GM06990 (cell line): ENCODE measurements at regions not wholly inside any gene's neighbourhood (a gene's known extent, or its start where the extent isn't known, plus 50 kb on each side); places are given as distances from the start of the nearest gene placed in this dataset.

ENCODE experiments used
- DNase-seq: peaks from one replicate; pipeline ENCODE4 v3.0.0-alpha.2; 2011; ENCODE audit not compliant: insufficient read length; ENCODE audit errors: extremely low read depth
- H3K27me3 ChIP-seq: replicated peaks from 2 replicates; pipeline ENCODE4 v1.6.0; 2011; ENCODE audit warnings: low read length; ENCODE audit not compliant: control insufficient read depth, insufficient read depth
- H3K36me3 ChIP-seq: 2 replicates; pipeline ENCODE4 v1.5.1; 2011; ENCODE audit warnings: low read length; ENCODE audit not compliant: control insufficient read depth, insufficient read depth
- H3K4me3 ChIP-seq: replicated peaks from 2 replicates; pipeline ENCODE4 v1.5.1; 2011; ENCODE audit warnings: low read depth, mild to moderate bottlenecking, control low read depth, low read length
- TF ChIP-seq, protein P1 (sequence below): IDR thresholded peaks from 2 replicates; pipeline ENCODE4 v1.5.1; 2011; ENCODE audit warnings: low read length, control low read depth, mild to moderate bottlenecking, inconsistent platforms; ENCODE audit not compliant: insufficient read depth, poor library complexity, severe bottlenecking

GRCh38 chr4:66602622-66603021, 932.3 kb upstream of the EPHA5 start:
- Histone ChIP-seq H3K36me3 (no peaks in the 10 kb centered on the region), H3K4me3 (no peak overlapping the region), H3K27me3 (no peaks in the 10 kb centered on the region)
- no peak for DNase-seq
- TF ChIP-seq, protein P1, sequence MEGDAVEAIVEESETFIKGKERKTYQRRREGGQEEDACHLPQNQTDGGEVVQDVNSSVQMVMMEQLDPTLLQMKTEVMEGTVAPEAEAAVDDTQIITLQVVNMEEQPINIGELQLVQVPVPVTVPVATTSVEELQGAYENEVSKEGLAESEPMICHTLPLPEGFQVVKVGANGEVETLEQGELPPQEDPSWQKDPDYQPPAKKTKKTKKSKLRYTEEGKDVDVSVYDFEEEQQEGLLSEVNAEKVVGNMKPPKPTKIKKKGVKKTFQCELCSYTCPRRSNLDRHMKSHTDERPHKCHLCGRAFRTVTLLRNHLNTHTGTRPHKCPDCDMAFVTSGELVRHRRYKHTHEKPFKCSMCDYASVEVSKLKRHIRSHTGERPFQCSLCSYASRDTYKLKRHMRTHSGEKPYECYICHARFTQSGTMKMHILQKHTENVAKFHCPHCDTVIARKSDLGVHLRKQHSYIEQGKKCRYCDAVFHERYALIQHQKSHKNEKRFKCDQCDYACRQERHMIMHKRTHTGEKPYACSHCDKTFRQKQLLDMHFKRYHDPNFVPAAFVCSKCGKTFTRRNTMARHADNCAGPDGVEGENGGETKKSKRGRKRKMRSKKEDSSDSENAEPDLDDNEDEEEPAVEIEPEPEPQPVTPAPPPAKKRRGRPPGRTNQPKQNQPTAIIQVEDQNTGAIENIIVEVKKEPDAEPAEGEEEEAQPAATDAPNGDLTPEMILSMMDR = no peak

DNA sequence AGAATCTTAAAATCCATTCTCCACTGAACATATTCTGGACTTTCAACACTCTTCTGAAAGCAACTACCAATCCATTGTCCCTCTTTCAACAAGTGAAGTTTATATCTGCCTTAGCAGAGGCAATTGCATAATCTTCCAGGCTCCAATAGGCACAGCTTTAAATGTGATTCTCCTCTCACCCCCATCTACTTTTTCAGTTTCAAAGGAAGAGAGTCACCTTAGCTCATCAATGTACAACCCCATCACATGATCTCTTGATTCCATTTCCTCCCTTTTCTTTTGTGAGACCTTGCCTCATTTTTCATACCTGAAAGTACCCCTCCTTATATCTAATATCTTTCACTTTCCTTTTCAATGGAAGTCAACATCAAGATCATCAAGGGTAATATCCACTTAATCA, 921.7 kb upstream of the EPHA5 start:
- H3K4me3 ChIP-seq = no peak overlapping the region
- H3K27me3 ChIP-seq = no peaks in the 10 kb centered on the region
- no peaks in the 10 kb centered on the region for H3K36me3 ChIP-seq
- TF ChIP-seq, protein P1 = no peak
- DNase-seq = no peak

DNA sequence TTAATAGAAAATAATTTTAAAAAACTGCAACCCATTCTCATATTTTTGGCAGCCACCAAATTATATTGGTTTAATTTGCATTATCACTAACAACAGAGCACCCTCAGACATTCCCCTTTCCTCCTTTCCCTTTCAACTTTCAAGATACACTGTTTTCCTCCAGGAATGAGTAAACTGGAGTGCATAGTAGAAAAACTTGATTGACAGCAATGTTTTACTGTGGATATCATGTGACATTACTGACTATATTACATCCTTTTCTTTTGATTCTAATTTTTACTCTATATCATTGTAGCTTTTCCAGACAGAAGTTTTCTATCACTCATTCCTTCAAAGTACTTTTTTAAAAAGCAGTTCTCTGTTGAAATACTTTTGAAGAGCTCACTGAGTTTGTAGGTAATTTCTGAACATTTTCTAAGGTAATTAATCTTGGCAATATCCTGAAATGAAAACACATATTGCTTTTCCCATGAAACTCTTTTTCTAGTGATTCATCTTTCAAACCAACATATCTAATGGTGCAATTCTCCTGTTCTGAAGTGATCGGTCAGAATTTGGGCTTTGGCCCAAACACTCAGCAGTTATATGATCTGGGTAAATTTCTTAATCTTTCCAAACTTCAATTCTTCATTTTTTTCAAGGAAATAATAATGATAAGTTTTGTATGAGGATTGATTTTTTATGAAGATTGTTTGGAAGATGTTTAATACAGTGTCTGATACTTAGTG, 920.4 kb upstream of the EPHA5 start:
- TF ChIP-seq, protein P1 = no peak
- H3K4me3 ChIP-seq = no peak overlapping the region
- H3K27me3 ChIP-seq = no peaks in the 10 kb centered on the region
- no peaks in the 10 kb centered on the region for H3K36me3 ChIP-seq
- DNase-seq = no peak

DNA sequence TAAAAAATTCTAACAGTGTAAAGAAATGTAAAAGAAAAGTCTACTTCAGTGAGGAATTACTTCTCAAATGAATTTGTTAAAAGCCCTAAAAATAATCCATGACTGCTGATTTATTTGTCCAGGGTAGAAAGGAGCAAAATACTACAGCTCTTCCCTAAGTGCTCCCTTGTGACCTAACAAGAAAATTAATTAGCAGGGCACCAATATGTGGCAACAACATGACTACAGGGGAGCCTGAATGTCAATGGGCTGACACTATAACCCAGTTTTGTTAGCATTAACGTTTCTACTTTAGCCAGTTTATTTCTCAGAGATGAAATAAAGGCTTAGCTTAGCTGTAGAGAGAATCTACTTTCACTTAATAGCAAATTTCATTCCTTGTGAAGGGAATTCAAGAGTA, 918.9 kb upstream of the EPHA5 start:
- DNase-seq = no peak
- Histone ChIP-seq H3K4me3 (no peak overlapping the region), H3K27me3 (no peaks in the 10 kb centered on the region), H3K36me3 (no peaks in the 10 kb centered on the region)
- TF ChIP-seq, protein P1 = no peak

GRCh38 chr4:66585767-66586166, 915.5 kb upstream of the EPHA5 start:
- no peak for DNase-seq
- TF ChIP-seq, protein P1 = no peak
- no peaks in the 10 kb centered on the region for H3K36me3 ChIP-seq

DNA sequence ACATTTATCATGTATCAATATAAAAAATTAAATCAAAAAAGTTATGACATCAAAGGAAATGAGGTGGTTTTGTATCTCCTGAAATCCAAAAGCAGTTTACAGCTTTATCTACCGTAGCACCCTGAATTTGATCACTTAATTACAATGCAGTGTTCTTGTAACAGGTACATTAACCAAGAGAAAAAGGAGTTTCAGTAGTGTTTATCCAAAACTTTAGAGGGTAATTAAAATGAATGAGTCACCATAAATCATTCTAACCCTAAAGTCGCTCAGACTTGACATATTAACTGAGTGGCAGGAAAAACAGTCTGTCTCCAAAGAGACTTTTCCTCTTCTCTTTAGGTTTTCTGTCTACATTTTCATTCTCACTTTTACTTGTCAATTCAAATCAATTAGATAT, 907.6 kb upstream of the EPHA5 start:
- TF ChIP-seq, protein P1 = no peak
- DNase-seq = no peak
- Histone ChIP-seq H3K4me3 (no peak overlapping the region), H3K27me3 (no peaks in the 10 kb centered on the region), H3K36me3 (no peaks in the 10 kb centered on the region)

More at GRCh38 chr4:66585767-66586166, 915.5 kb upstream of the EPHA5 start:
- no peaks in the 10 kb centered on the region for H3K27me3 ChIP-seq
- H3K4me3 ChIP-seq = no peak overlapping the region
